SK-N-SH (cell line): ENCODE measurements at regions not wholly inside any gene's neighbourhood (a gene's known extent, or its start where the extent isn't known, plus 50 kb on each side); places are given as distances from the start of the nearest gene placed in this dataset.

Experiments used
- CTCF ChIA-PET: fragments of 300-600, 350-600 bp; formaldehyde crosslinking; extraction: SDS; loops from one replicate; lab custom pipeline; 2021; lab: Yijun Ruan, JAX
- POLR2A ChIA-PET: fragments of 350-600 bp; sonication (Branson Sonifier 250); formaldehyde crosslinking; extraction: SDS; loops from one replicate; lab custom pipeline; 2020; ENCODE audit warnings: antibody characterized with exemption, inconsistent platforms; lab: Yijun Ruan, JAX
- DNase-seq: peaks from one replicate; pipeline ENCODE4 v3.0.0; 2012
- H2AFZ ChIP-seq: fragments of 200-600 bp; sonication (generic); 2 replicates; pipeline ENCODE4 v1.8.1; 2016; ENCODE audit warnings: antibody characterized with exemption, mild to moderate bottlenecking, low read depth
- H3F3A ChIP-seq: fragments of 200-600 bp; sonication (generic); replicated peaks from 2 replicates; pipeline ENCODE3; 2016; ENCODE audit warnings: antibody characterized with exemption, mild to moderate bottlenecking; ENCODE audit not compliant: insufficient read depth
- H3K27ac ChIP-seq, 2 experiments: fragments of 200-500 bp in 1 of 2; fragments of 200-600 bp in 1 of 2; sonication (Bioruptor generic) in 1 of 2; sonication (generic), shearing (Covaris generic) in 1 of 2; 2 replicates each; pipeline versions ENCODE4 v1.5.1 to v1.6.1; 2014 to 2016; ENCODE audit warnings: low read depth in 2 of 2, inconsistent platforms in 1 of 2, low read length in 1 of 2, mild to moderate bottlenecking in 1 of 2, mixed read lengths in 1 of 2
- H3K27me3 ChIP-seq: fragments of 200-600 bp; sonication (generic), shearing (Covaris generic); 2 replicates; pipeline ENCODE4 v1.6.1; 2016; ENCODE audit warnings: mixed run types; ENCODE audit not compliant: insufficient read depth
- H3K36me3 ChIP-seq, 2 experiments: fragments of 200-500 bp in 1 of 2; fragments of 200-600 bp in 1 of 2; sonication (Bioruptor generic) in 1 of 2; sonication (generic) in 1 of 2; replicated peaks in 1 of 2; 2 replicates each; pipeline versions ENCODE3 to v1.5.1; 2014 to 2016; ENCODE audit warnings: low read length in 1 of 2, mild to moderate bottlenecking in 1 of 2; ENCODE audit not compliant: insufficient read depth in 2 of 2, control insufficient read depth in 1 of 2
- H3K4me1 ChIP-seq, 2 experiments: fragments of 200-500 bp in 1 of 2; fragments of 200-600 bp in 1 of 2; sonication (Bioruptor generic) in 1 of 2; sonication (generic), shearing (Covaris generic) in 1 of 2; 2 replicates each; pipeline versions ENCODE4 v1.5.1 to v1.6.1; 2014 to 2016; ENCODE audit warnings: low read depth in 1 of 2, low read length in 1 of 2, mixed run types in 1 of 2; ENCODE audit not compliant: insufficient read depth in 2 of 2, control insufficient read depth in 1 of 2
- H3K4me2 ChIP-seq: fragments of 200-600 bp; sonication (generic), shearing (Covaris generic); 2 replicates; pipeline ENCODE4 v1.6.1; 2017; ENCODE audit warnings: mixed run types
- H3K4me3 ChIP-seq, 2 experiments: fragments of 200-500 bp in 1 of 2; fragments of 200-600 bp in 1 of 2; sonication (Bioruptor generic) in 1 of 2; sonication (generic), shearing (Covaris generic) in 1 of 2; 2 replicates each; pipeline versions ENCODE4 v1.5.1 to v1.8.1; 2014 to 2016; ENCODE audit warnings: low read depth in 2 of 2, inconsistent platforms in 1 of 2, low read length in 1 of 2, mild to moderate bottlenecking in 1 of 2, mixed read lengths in 1 of 2, moderate library complexity in 1 of 2
- H3K79me2 ChIP-seq: fragments of 200-600 bp; sonication (generic); 2 replicates; pipeline ENCODE4 v1.8.1; 2017; ENCODE audit warnings: mild to moderate bottlenecking; ENCODE audit not compliant: insufficient read depth
- H3K9ac ChIP-seq: fragments of 200-600 bp; sonication (generic); 2 replicates; pipeline ENCODE4 v1.6.1; 2017; ENCODE audit warnings: mixed run types
- H3K9me2 ChIP-seq: fragments of 200-600 bp; sonication (generic); 2 replicates; pipeline ENCODE4 v1.6.1; 2017; ENCODE audit warnings: mixed run types
- H3K9me3 ChIP-seq: fragments of 200-600 bp; sonication (generic); 2 replicates; pipeline ENCODE4 v1.6.1; 2017; ENCODE audit warnings: mixed run types, mild to moderate bottlenecking, moderate library complexity
- H4K20me1 ChIP-seq: fragments of 200-600 bp; sonication (generic); 2 replicates; pipeline ENCODE4 v1.6.1; 2017; ENCODE audit warnings: mild to moderate bottlenecking, mixed run types; ENCODE audit not compliant: insufficient read depth
- ELF1 ChIP-seq: IDR thresholded peaks from 2 replicates; pipeline ENCODE4 v1.4.0; 2012
- EZH2phosphoT487 ChIP-seq: fragments of 200-600 bp; sonication (generic); IDR thresholded peaks from 2 replicates; pipeline ENCODE4 v1.6.1; 2017; ENCODE audit warnings: low read depth, mixed run types, mild to moderate bottlenecking, antibody characterized with exemption, moderate library complexity, borderline replicate concordance
- FOSL2 ChIP-seq: IDR thresholded peaks from 2 replicates; pipeline ENCODE4 v1.4.0; 2012; ENCODE audit warnings: low read depth, mild to moderate bottlenecking, moderate library complexity, borderline replicate concordance
- FOXJ3 ChIP-seq: sonication (generic); formaldehyde crosslinking; IDR thresholded peaks from 2 replicates; pipeline ENCODE4 v1.5.1; 2020; ENCODE audit warnings: mild to moderate bottlenecking, missing genetic modification reagents
- FOXM1 ChIP-seq: IDR thresholded peaks from 2 replicates; pipeline ENCODE4 v1.4.0; 2012; ENCODE audit warnings: low read depth, mild to moderate bottlenecking
- MEF2A ChIP-seq: IDR thresholded peaks from 2 replicates; pipeline ENCODE4 v1.4.0; 2012; ENCODE audit warnings: low read depth, borderline replicate concordance
- NFIC ChIP-seq: IDR thresholded peaks from 2 replicates; pipeline ENCODE4 v1.4.0; 2012; ENCODE audit warnings: borderline replicate concordance
- NRF1 ChIP-seq: IDR thresholded peaks from 2 replicates; pipeline ENCODE4 v1.6.1; 2012; ENCODE audit warnings: low read depth, mild to moderate bottlenecking, low read length
- POLR2AphosphoS5 ChIP-seq: IDR thresholded peaks from 2 replicates; pipeline ENCODE4 v1.6.1; 2012; ENCODE audit warnings: low read depth, low read length
- RAD21 ChIP-seq: IDR thresholded peaks from 2 replicates; pipeline ENCODE4 v1.6.1; 2012; ENCODE audit warnings: mild to moderate bottlenecking, low read length
- RFX5 ChIP-seq: IDR thresholded peaks from 2 replicates; pipeline ENCODE4 v1.6.1; 2012; ENCODE audit warnings: mild to moderate bottlenecking, improper control_type of control experiment, low read length
- RXRA ChIP-seq: IDR thresholded peaks from 2 replicates; pipeline ENCODE4 v1.4.0; 2012; ENCODE audit warnings: low read depth, mild to moderate bottlenecking, borderline replicate concordance
- TCF12 ChIP-seq: IDR thresholded peaks from 2 replicates; pipeline ENCODE4 v1.4.0; 2012
- TEAD4 ChIP-seq: IDR thresholded peaks from 2 replicates; pipeline ENCODE4 v1.4.0; 2012; ENCODE audit warnings: mild to moderate bottlenecking, borderline replicate concordance; ENCODE audit not compliant: insufficient read depth
- YY1 ChIP-seq: IDR thresholded peaks from 2 replicates; pipeline ENCODE4 v1.4.0; 2012; ENCODE audit warnings: low read depth, mild to moderate bottlenecking
- WGBS: methylation state at CpG from one replicate; pipeline ENCODE4 v1.1.6; 2017; ENCODE audit warnings: low lambda C conversion rate; 5-methylcytosine and 5-hydroxymethylcytosine counted together
- TF ChIP-seq, protein P1 (sequence below): IDR thresholded peaks from 2 replicates; pipeline ENCODE4; 2012
- TF ChIP-seq, protein P2 (sequence below): fragments of 150-350 bp; IDR thresholded peaks from 2 replicates; pipeline ENCODE4 v1.6.1; 2016; ENCODE audit warnings: mild to moderate bottlenecking, low read depth, low read length
- TF ChIP-seq, protein P3 (sequence below): IDR thresholded peaks from 2 replicates; pipeline ENCODE4 v1.4.0; 2012; ENCODE audit warnings: low read depth, borderline replicate concordance
- TF ChIP-seq, protein P4 (sequence below): IDR thresholded peaks from 2 replicates; pipeline ENCODE4 v1.4.0; 2012; ENCODE audit warnings: low read depth, borderline replicate concordance
- TF ChIP-seq, protein P5 (sequence below): IDR thresholded peaks from 2 replicates; pipeline ENCODE4 v1.4.0; 2012; ENCODE audit warnings: low read depth
- TF ChIP-seq, protein P6 (sequence below): fragments of 200-600 bp; sonication (generic); IDR thresholded peaks from 2 replicates; pipeline ENCODE4 v1.6.1; 2017; ENCODE audit warnings: antibody characterized with exemption, mild to moderate bottlenecking, moderate library complexity

DNA sequence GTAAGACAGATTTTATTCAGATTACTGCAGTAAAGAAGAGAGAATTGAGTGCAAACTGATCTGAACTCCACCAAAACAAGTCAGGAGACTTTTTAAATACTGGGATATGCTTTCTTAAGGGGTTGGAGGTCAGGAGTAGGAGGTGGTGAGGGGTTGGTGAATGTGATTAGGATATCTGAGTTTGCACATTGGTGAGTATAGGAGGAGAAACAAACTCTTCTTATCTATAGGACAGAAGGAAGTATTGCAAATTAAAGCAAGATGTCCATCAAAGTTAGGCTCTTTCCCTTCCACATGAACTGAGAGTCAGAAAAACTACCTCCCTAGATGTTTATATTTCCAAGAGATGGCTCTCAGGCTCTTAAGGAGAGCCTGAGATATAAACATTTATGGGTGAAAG is 114.6 kb upstream of the HTR1E start:
- Histone ChIP-seq H3K4me2 (no peak overlapping the region), H3K9me2 (no peaks in the 10 kb centered on the region), H3K9ac (no peak overlapping the region), H3K36me3 (no peaks in the 10 kb centered on the region), H3K79me2 (no peaks in the 10 kb centered on the region), H3K4me3 (no peak overlapping the region), H3K27me3 (no peaks in the 10 kb centered on the region), H2AFZ (no peak overlapping the region), H4K20me1 (no peaks in the 10 kb centered on the region), H3K4me1 (no peaks in the 10 kb centered on the region; a peak in 1 of 4 replicates), H3K9me3 (peaks cover under 1% of the 10 kb centered on the region; the same call in 1 of the 2 replicates), H3F3A (no peaks in the 10 kb centered on the region), H3K27ac (no peak overlapping the region)
- TF ChIP-seq, protein P1, sequence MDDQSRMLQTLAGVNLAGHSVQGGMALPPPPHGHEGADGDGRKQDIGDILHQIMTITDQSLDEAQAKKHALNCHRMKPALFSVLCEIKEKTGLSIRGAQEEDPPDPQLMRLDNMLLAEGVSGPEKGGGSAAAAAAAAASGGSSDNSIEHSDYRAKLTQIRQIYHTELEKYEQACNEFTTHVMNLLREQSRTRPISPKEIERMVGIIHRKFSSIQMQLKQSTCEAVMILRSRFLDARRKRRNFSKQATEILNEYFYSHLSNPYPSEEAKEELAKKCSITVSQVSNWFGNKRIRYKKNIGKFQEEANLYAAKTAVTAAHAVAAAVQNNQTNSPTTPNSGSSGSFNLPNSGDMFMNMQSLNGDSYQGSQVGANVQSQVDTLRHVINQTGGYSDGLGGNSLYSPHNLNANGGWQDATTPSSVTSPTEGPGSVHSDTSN, result no peak
- TF ChIP-seq, protein P2, sequence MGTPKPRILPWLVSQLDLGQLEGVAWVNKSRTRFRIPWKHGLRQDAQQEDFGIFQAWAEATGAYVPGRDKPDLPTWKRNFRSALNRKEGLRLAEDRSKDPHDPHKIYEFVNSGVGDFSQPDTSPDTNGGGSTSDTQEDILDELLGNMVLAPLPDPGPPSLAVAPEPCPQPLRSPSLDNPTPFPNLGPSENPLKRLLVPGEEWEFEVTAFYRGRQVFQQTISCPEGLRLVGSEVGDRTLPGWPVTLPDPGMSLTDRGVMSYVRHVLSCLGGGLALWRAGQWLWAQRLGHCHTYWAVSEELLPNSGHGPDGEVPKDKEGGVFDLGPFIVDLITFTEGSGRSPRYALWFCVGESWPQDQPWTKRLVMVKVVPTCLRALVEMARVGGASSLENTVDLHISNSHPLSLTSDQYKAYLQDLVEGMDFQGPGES, result no peak
- DNase-seq, result no peak
- CTCF ChIA-PET, result no interaction called here
- POLR2A ChIA-PET, result no interaction called here

DNA sequence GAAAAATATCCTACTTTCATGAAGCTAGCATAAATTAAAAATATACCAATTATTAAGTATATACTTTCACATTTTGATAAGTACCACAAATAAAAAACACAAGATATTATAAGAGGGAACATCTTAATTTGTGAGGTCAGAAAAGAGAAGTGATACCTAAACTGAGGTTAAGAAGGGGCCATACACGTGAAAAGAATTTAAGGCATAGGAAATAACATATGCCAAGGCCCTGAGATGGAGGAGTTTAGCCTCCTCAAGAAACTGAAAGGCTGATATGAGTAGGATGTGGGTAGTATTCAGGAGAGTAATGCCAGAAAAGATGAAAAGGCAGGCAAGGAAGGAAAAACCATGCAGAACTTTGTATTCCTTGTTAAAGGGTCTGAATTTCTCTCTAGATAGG is 116.6 kb upstream of the HTR1E start:
- Histone ChIP-seq H3K9me3 (no peaks in the 10 kb centered on the region; the same call in 1 of the 2 replicates), H2AFZ (no peak overlapping the region), H4K20me1 (no peaks in the 10 kb centered on the region), H3K4me3 (no peak overlapping the region), H3F3A (no peaks in the 10 kb centered on the region), H3K4me1 (no peaks in the 10 kb centered on the region), H3K36me3 (no peaks in the 10 kb centered on the region), H3K9ac (no peak overlapping the region), H3K27ac (no peak overlapping the region), H3K9me2 (no peaks in the 10 kb centered on the region), H3K27me3 (no peaks in the 10 kb centered on the region), H3K4me2 (no peak overlapping the region), H3K79me2 (no peaks in the 10 kb centered on the region)
- 18% methylated on average over 1 of the region's 1 CpG for WGBS
- TF ChIP-seq EZH2phosphoT487 (no peak), NFIC (no peak), FOXM1 (no peak), RFX5 (no peak), NRF1 (no peak), FOSL2 (no peak), MEF2A (no peak), RXRA (no peak), TCF12 (no peak), YY1 (no peak), FOXJ3 (CRISPR knock-in tag) (no peak), RAD21 (no peak), POLR2AphosphoS5 (no peak), TEAD4 (no peak), ELF1 (no peak)
- TF ChIP-seq, protein P3, sequence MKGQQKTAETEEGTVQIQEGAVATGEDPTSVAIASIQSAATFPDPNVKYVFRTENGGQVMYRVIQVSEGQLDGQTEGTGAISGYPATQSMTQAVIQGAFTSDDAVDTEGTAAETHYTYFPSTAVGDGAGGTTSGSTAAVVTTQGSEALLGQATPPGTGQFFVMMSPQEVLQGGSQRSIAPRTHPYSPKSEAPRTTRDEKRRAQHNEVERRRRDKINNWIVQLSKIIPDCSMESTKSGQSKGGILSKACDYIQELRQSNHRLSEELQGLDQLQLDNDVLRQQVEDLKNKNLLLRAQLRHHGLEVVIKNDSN, result no peak
- TF ChIP-seq, protein P4, sequence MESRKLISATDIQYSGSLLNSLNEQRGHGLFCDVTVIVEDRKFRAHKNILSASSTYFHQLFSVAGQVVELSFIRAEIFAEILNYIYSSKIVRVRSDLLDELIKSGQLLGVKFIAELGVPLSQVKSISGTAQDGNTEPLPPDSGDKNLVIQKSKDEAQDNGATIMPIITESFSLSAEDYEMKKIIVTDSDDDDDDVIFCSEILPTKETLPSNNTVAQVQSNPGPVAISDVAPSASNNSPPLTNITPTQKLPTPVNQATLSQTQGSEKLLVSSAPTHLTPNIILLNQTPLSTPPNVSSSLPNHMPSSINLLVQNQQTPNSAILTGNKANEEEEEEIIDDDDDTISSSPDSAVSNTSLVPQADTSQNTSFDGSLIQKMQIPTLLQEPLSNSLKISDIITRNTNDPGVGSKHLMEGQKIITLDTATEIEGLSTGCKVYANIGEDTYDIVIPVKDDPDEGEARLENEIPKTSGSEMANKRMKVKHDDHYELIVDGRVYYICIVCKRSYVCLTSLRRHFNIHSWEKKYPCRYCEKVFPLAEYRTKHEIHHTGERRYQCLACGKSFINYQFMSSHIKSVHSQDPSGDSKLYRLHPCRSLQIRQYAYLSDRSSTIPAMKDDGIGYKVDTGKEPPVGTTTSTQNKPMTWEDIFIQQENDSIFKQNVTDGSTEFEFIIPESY, result no peak
- TF ChIP-seq, protein P5, sequence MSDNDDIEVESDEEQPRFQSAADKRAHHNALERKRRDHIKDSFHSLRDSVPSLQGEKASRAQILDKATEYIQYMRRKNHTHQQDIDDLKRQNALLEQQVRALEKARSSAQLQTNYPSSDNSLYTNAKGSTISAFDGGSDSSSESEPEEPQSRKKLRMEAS, result no peak
- TF ChIP-seq, protein P6, sequence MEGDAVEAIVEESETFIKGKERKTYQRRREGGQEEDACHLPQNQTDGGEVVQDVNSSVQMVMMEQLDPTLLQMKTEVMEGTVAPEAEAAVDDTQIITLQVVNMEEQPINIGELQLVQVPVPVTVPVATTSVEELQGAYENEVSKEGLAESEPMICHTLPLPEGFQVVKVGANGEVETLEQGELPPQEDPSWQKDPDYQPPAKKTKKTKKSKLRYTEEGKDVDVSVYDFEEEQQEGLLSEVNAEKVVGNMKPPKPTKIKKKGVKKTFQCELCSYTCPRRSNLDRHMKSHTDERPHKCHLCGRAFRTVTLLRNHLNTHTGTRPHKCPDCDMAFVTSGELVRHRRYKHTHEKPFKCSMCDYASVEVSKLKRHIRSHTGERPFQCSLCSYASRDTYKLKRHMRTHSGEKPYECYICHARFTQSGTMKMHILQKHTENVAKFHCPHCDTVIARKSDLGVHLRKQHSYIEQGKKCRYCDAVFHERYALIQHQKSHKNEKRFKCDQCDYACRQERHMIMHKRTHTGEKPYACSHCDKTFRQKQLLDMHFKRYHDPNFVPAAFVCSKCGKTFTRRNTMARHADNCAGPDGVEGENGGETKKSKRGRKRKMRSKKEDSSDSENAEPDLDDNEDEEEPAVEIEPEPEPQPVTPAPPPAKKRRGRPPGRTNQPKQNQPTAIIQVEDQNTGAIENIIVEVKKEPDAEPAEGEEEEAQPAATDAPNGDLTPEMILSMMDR, result no peak
- TF ChIP-seq, protein P1, result no peak
- DNase-seq, result no peak
- ChIA-PET CTCF (interaction anchor here (1.0 kb wide), 1 partner anchor 203 kb away, joined by 3 read pairs; no protein-coding TSS in a partner anchor), POLR2A (no interaction called here)
